Limb (tissue), 2 donors: ENCODE measurements at regions not wholly inside any gene's neighbourhood (a gene's known extent, or its start where the extent isn't known, plus 50 kb on each side); places are given as distances from the start of the nearest gene placed in this dataset.
"Not testable (repeated sequence)": the region's sequence is repeated elsewhere in the genome, so short reads cannot be mapped to it uniquely, and the experiment has no call there.

Experiments used
- DNase-seq, 2 donors: peaks; one replicate each; pipeline ENCODE4 v3.0.0-alpha.2; 2016; ENCODE audit errors: extremely low spot score in 2 of 2

GRCh38 chr1:190667914-190668313, 190.2 kb upstream of the BRINP3 start:
- no peak for DNase-seq

DNA sequence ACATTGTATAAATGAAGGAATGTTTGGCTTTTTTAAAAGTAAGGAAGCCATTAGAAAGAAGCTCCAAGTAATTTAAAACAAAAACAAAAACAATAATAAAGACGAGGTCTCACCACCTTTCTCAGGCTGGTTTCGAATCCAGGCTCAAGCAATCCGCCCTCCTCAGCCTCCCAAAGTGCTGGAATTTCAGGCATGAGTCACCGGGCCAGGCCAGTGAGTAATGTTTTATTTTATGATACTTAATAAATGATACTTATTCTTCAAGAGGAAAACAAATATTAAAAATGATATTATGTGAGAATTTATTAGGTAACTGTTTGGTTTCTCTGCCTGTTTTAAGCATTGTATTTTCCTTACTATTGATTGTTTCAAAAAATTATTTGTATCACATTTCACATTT, 201.4 kb upstream of the BRINP3 start:
- no peak for DNase-seq

DNA sequence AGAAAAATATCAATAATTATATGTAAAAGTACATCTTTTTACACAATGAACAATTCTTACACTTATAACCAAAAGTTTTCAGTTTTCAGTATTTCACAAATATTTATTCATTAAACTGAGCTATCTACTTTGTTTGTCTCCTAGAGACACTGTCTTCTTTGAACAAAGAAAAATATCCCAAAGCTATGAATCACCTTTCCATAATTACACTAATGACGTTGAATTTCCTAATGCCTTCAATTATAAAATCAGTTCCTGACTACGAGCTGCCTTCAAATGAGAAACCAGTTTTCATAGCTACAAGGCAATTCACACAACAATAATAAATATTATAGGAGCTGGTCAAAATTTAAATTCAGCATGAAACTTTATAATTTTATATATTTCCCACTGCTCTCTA, 201.8 kb upstream of the BRINP3 start:
- no peak for DNase-seq

DNA sequence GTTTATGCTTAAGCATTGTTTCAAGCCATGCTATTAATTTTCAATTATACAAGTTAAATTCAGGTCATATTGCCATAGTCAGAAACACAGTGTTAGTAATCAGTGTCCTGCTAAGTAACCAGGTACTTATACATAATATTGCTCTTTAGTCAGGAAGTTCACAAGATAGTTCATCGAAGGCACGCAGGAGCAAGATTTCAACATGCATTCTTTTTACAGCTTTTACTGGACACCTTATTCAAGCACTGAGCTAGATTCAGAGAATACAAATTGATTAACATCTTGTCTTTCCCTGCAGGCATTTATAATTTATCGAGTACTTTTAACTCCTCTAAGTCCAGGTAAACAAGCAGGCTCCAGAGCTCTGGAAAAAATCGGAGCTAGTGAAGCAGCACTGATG, 202.3 kb upstream of the BRINP3 start:
- no peak for DNase-seq

- DNase-seq, result no peak
These were observed 208.0 kb upstream of the BRINP3 start for GRCh38 chr1:190685676-190686075.

DNA sequence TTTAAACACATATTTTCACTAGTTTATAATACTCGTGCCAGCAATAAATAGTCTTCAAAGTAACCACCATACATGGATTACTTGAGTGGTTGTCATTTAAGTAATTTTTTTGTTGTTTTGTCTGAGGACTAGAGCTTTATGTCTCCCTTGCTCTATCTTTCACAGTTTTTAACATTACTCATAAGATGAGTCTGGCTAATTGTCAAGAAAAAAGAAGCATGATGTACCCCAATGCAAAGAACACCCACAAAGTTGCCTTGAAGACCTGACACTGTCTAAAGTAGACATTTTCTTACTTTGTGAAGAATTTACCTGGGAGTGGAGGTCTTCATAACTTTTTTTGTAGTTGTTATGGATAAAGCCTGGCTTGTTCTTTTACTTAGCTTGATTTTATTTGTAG, 210.4 kb upstream of the BRINP3 start:
- no peak for DNase-seq

DNA sequence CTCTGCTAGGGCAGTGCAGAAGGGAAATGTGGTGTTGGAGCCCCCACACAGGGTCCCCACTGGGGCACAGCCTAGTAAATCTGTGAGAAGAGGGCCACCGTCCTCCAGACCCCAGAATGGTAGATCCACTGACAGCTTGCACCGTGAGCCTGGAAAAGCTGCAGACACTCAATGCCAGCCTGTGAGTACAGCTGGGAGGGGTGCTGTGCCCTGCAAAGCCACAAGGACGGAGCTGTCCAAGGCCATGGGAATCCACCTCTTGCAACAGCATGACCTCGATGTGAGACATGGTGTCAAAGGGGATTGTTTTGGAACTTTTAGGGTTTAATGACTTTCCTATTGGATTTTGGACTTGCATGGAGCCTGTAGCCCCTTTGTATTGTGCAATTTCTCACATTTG, 220.8 kb upstream of the BRINP3 start:
- not testable (repeated sequence) for DNase-seq

DNA sequence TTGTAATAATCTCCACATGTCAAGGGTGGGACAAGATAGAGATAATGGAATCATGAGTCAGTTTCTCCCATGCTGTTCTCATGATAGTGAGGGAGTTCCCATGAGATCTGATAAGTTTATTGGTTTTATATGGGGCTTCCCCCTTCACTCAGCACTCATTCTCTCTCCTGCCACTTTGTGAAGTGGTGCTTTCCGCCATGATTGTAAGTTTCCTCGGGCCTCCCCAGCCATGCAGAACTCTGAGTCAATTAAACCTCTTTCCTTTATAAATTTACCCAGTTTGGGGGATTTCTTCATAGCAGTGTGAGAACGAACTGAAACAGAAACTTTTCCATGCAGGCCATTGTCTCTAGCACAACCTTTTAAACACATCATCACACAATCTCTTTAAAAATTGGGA, 221.5 kb upstream of the BRINP3 start:
- DNase-seq, result no peak

- no peak for DNase-seq
These were observed 230.9 kb upstream of the BRINP3 start for GRCh38 chr1:190708418-190709057.

DNA sequence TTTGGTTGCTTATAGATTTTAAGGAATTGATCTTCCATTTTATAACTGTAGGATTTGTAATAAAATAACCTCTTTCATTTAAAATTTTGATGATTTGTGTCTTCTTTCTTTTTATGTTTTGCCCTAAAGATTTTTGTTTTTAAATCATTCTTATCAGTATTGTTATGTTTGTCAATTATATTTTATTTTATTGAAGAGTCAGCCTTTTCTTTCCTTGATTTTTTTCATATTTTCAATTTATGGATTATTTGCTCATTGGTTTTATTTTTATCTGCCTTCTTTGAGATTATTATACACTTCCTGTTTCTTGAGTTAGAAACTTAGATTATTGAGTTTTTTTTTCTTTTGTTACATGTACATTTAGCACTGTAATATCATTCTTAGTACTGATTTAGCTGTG, 233.4 kb upstream of the BRINP3 start:
- no peak for DNase-seq

GRCh38 chr1:190717055-190717454, 239.4 kb upstream of the BRINP3 start:
- no peak for DNase-seq

DNA sequence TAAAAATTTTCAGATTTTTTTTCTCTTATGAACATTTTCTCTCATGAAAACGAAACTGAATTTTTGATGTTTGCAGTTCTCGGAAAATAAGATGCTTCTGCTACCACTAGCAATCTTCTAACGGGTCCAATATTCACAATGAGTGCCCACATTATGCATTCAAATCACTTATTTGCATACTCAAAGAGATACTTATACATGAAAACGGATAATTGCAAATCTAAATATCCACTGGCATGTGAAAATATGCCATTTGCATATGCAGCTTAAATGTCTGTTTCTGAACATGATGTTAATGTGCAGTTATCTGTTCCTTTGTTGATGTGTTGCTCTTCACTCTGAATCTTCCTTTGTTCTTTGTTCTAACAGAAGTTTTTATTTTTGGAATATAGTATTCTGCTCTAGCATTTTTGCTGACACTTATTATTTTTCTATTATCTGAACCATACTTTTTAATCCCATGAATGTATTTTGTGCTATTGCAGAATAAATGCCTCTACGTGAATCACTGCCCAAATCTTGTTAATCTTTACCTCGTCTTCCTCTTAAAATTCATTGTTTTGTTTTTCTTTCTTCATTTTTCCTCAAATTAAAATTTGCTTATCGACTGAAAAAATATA, 259.4 kb upstream of the BRINP3 start:
- DNase-seq, result no peak

- no peak for DNase-seq
These were observed 260.7 kb upstream of the BRINP3 start for GRCh38 chr1:190738317-190738716.

DNA sequence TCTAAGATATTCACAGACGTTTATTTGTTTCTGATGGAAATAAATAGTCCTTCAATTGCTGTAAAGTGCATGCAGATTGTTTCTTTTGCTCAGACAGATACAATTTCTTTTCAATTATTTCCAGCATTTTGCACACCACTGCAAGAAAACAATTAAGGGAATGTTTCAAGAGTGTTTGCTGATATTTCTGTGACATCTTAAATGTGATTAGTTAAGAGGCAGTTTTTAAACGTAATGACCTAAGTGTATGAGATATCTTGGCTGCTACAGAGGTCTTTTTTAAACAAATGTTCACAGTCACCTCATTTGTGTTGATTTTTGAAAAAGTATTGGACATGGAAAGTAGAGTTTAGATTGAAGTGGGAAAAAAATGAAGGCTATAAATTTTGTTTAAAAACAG, 262.3 kb upstream of the BRINP3 start:
- no peak for DNase-seq

- DNase-seq, result no peak
These were observed 270.0 kb upstream of the BRINP3 start for GRCh38 chr1:190747704-190748103.

- DNase-seq, result no peak
These were observed 274.5 kb upstream of the BRINP3 start for GRCh38 chr1:190752131-190752530.

DNA sequence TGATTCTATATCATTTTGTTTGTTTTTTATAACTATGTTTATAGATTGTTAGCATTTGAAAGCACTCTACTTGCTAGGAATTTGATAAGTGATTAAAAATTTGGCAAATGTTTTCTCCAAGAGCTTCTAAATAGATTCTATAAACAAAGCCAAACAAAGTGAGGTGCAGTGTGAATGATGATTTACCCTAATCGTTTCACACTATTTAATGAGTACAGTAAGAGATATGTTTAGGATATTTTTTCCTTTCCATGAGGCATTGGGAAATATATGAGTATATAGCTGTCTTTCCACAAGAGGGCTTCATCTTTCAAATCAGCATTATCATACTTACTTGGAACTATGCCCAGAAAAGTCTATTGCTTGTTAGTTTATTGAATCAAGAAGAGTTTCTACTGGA, 277.0 kb upstream of the BRINP3 start:
- DNase-seq, result peak in 1 of 2 donors; percentile 67

DNA sequence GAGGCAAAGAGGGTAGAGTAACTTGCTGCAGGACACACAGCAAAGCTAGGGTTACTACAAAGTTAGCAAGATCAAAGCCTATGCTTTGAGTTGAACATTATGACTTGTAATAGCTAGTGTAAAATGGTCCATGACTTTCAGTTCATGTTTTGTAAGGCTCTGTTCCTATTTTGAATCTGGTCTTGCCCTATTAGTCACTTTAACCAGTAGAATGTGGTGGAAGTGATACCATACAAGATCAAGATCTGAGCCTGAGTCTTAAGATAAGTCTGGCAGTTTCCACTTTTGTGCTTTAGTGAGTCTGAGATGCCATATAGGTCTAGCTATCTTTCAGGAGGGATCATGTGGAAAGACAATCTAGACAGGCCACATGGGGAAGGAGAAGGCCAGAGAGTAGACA, 282.1 kb upstream of the BRINP3 start:
- DNase-seq, result no peak

DNA sequence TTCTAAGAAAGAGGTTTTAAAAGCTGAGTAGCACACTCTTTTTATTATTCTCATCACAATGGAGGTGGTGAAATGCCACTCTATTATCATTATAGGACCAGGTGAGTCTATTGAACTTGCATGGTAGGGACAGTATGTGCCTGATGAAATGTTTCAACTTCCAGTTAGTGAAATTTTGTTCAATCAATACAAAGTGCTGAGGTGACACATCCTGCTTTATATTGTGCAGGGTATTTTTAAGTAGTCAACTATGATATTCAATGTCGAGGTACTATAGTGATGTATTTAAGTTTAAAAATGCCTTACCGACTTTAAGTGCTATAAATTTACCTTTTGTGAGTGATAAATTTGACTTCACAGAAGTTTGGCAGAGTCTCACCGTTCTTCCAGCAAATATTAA, 284.7 kb upstream of the BRINP3 start:
- no peak for DNase-seq

GRCh38 chr1:190792873-190793272, 315.2 kb upstream of the BRINP3 start:
- no peak for DNase-seq

GRCh38 chr1:190807629-190808028, 330.0 kb upstream of the BRINP3 start:
- no peak for DNase-seq

DNA sequence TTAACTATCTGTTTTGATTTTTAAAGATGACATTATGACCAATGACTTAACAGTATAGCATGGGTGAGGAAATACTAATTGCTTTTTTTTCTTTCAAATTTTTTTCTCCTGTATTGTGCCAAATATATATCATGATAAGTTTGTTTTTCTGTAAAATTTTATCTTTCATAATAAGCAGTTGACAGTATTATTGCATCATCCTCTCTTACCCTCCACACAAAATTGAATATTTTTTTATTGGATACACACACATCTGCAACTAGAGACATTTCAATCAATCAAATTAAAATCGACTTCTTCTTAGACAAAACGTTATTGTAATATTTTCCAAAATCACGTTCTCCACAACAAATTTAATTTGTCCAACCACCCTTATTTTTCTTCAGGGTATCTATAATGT, 330.4 kb upstream of the BRINP3 start:
- no peak for DNase-seq

- no peak for DNase-seq
These were observed 331.6 kb upstream of the BRINP3 start for GRCh38 chr1:190809312-190809711.

GRCh38 chr1:190812996-190813395, 335.3 kb upstream of the BRINP3 start:
- DNase-seq, result no peak
